NOMO-1 (cell line): ENCODE measurements at regions not wholly inside any gene's neighbourhood (a gene's known extent, or its start where the extent isn't known, plus 50 kb on each side); places are given as distances from the start of the nearest gene placed in this dataset.

ENCODE experiments used
- DNase-seq, 2 experiments: peaks; one replicate each; lab custom pipeline; 2025; ENCODE audit not compliant: unreplicated experiment in 2 of 2; lab: John Stamatoyannopoulos, UW

GRCh38 chr6:89028774-89029173 is 51.8 kb upstream of the PNRC1 start:
- no peak for DNase-seq

- DNase-seq: peak; percentile 17 to 70
Measured at GRCh38 chr6:89027756-89028155, 52.8 kb upstream of the PNRC1 start.

GRCh38 chr6:89026151-89026550 is 54.4 kb upstream of the PNRC1 start:
- no peak for DNase-seq

GRCh38 chr6:89025633-89026032 is 54.9 kb upstream of the PNRC1 start:
- DNase-seq: no peak

GRCh38 chr6:89024456-89024855 is 56.1 kb upstream of the PNRC1 start:
- DNase-seq: no peak

GRCh38 chr6:89023591-89024441 is 56.7 kb upstream of the PNRC1 start:
- DNase-seq: peak; percentile 6 to 49

GRCh38 chr6:89022798-89023197 is 57.8 kb upstream of the PNRC1 start:
- DNase-seq: peak in 1 of 2 experiments; percentile 33

- no peak for DNase-seq
Measured at GRCh38 chr6:89021629-89022028, 58.2 kb upstream of the RNGTT start.

- no peak for DNase-seq
Measured at GRCh38 chr6:89015971-89016370, 52.6 kb upstream of the RNGTT start.

- no peak for DNase-seq
Measured at GRCh38 chr6:89013438-89013837, 50.0 kb upstream of the RNGTT start.
